ENCODE measurements at regions not wholly inside any gene's neighbourhood (a gene's known extent, or its start where the extent isn't known, plus 50 kb on each side); places are given as distances from the start of the nearest gene placed in this dataset.

DNA sequence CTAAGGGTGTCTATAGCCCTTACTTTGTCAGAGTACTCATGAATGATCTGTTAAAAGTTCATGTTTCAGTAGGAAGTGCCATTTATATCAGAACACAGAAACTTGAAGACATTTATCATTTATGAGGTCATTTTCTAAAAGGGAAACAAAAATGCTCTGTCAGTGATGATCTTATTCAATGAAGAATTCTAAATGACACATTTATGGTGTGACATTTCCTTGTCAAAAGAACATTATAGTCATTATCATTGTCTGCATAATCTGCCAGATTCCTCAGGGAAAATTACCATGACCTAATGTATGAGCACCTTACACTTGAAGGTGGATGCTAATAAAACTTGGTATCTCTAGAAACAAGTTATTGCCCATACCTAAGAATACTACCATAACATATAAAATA is 853.8 kb upstream of the SLITRK6 start:
- TF ChIP-seq, protein P1, sequence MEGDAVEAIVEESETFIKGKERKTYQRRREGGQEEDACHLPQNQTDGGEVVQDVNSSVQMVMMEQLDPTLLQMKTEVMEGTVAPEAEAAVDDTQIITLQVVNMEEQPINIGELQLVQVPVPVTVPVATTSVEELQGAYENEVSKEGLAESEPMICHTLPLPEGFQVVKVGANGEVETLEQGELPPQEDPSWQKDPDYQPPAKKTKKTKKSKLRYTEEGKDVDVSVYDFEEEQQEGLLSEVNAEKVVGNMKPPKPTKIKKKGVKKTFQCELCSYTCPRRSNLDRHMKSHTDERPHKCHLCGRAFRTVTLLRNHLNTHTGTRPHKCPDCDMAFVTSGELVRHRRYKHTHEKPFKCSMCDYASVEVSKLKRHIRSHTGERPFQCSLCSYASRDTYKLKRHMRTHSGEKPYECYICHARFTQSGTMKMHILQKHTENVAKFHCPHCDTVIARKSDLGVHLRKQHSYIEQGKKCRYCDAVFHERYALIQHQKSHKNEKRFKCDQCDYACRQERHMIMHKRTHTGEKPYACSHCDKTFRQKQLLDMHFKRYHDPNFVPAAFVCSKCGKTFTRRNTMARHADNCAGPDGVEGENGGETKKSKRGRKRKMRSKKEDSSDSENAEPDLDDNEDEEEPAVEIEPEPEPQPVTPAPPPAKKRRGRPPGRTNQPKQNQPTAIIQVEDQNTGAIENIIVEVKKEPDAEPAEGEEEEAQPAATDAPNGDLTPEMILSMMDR (IDR thresholded peaks at IDR 0.05; ENCODE audit: unreplicated experiment), result no peak
- Mint-ChIP-seq H3K27me3 (ENCODE audit: low read depth) (no peaks in the 10 kb centered on the region), H3K4me3 (no peak overlapping the region), H3K36me3 (no peaks in the 10 kb centered on the region), H3K4me1 (no peaks in the 10 kb centered on the region), H3K9me3 (peaks cover 12% of the 10 kb centered on the region), H3K27ac (no peak overlapping the region)
- no peak for DNase-seq (ENCODE audit: low spot score in 2 of 2, unreplicated experiment in 2 of 2)

DNA sequence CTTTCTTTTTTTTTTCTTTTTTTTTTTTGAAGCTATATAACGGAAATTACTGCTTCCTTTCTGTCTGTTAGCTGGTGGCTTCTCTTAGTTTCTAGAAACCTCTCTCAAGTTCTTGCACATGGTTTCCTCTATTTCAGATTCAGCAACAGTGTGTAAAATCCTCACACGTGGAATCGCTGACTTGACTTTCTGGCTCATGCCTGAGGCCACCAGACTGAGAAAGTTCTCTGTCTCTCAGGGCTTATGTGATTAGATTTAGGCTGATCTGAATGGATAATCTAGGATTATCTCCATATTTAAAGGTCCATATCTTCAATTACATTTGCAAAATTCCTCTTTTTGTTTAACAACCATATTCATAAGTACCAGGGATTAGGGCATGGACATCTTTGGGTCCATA is 856.3 kb upstream of the SLITRK6 start:
- Mint-ChIP-seq H3K4me3 (no peak overlapping the region), H3K4me1 (no peaks in the 10 kb centered on the region), H3K36me3 (no peaks in the 10 kb centered on the region), H3K27ac (no peak overlapping the region), H3K27me3 (ENCODE audit: low read depth) (no peaks in the 10 kb centered on the region), H3K9me3 (peaks cover 4% of the 10 kb centered on the region)
- no peak for DNase-seq (ENCODE audit: low spot score in 2 of 2, unreplicated experiment in 2 of 2)
- TF ChIP-seq, protein P1 (IDR thresholded peaks at IDR 0.05; ENCODE audit: unreplicated experiment), result no peak

DNA sequence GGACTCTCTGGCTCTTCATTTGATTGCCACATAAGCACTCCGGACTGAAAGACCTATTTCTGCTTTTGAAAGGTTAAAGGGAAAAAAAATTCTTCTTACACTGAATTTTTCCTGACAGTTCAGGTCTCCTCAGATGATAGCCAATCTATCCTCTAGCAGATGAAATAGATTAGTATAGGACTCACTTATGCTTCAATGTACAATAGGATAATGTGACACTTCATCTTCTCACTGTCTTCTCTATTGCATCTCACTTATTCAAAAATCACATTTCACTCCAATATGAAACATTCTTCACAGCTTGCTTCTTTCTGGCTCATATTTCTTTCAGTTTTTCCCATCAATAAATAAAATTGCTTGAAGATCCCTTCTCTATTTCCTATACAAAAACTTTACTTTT is 860.9 kb upstream of the SLITRK6 start:
- no peaks in the 10 kb centered on the region for H3K36me3 Mint-ChIP-seq
- H3K27me3 Mint-ChIP-seq (ENCODE audit: low read depth), result no peaks in the 10 kb centered on the region
- H3K4me3 Mint-ChIP-seq, result no peak overlapping the region
- TF ChIP-seq, protein P1 (IDR thresholded peaks at IDR 0.05; ENCODE audit: unreplicated experiment), result no peak
- no peaks in the 10 kb centered on the region for H3K4me1 Mint-ChIP-seq
- no peak for DNase-seq (ENCODE audit: low spot score in 2 of 2, unreplicated experiment in 2 of 2)
- no peak overlapping the region for H3K27ac Mint-ChIP-seq
- H3K9me3 Mint-ChIP-seq, result peaks cover 4% of the 10 kb centered on the region

DNA sequence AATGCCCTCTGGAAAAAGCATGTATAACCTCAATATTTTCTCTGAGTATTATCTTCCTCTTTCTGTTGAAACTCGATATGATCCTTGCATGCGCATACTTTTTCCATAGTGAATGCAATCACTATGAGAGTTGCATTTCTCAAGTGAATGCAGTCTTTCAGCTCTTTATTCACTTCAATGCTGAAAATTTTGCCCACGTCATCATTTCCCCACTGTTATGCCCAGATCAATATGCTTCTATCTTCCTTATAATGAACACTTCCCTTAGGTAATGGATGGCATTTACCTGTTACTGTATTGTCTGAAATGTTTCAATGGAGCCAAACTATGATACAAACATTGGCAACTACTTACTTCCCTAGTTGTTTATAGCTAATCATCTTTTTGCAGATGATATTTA is 866.6 kb upstream of the SLITRK6 start:
- H3K36me3 Mint-ChIP-seq, result no peaks in the 10 kb centered on the region
- no peaks in the 10 kb centered on the region for H3K9me3 Mint-ChIP-seq
- no peaks in the 10 kb centered on the region for H3K4me1 Mint-ChIP-seq
- H3K27ac Mint-ChIP-seq, result no peak overlapping the region
- TF ChIP-seq, protein P1 (IDR thresholded peaks at IDR 0.05; ENCODE audit: unreplicated experiment), result no peak
- no peaks in the 10 kb centered on the region for H3K27me3 Mint-ChIP-seq (ENCODE audit: low read depth)
- no peak overlapping the region for H3K4me3 Mint-ChIP-seq
- no peak for DNase-seq (ENCODE audit: low spot score in 2 of 2, unreplicated experiment in 2 of 2)

DNA sequence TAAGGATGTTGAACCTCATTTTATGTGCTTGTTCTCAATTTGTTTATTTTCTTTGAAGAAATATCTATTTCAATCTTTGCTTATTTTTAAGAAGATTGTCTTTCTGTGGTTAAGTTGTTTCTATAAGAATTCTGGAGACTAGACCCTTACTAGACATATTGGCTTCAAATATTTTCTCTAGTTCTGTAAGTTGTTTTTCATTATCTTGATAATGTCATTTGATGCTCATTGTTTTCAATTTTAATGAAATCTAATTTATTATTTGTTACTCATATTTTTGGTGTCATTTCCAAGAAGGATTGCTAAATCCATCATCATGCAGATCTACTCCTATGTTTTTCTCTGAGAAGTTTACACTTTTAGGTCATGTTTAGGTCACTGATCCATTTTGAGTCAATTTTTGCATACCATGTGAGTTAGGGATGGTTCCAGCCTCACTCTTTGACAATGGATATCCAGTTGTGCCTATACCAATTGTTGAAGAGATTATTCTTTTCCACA is 874.8 kb upstream of the SLITRK6 start:
- no peaks in the 10 kb centered on the region for H3K9me3 Mint-ChIP-seq
- no peak overlapping the region for H3K27ac Mint-ChIP-seq
- no peaks in the 10 kb centered on the region for H3K27me3 Mint-ChIP-seq (ENCODE audit: low read depth)
- TF ChIP-seq, protein P1 (IDR thresholded peaks at IDR 0.05; ENCODE audit: unreplicated experiment), result no peak
- no peak overlapping the region for H3K4me3 Mint-ChIP-seq
- DNase-seq (ENCODE audit: low spot score in 2 of 2, unreplicated experiment in 2 of 2), result no peak
- H3K36me3 Mint-ChIP-seq, result no peaks in the 10 kb centered on the region
- no peaks in the 10 kb centered on the region for H3K4me1 Mint-ChIP-seq

DNA sequence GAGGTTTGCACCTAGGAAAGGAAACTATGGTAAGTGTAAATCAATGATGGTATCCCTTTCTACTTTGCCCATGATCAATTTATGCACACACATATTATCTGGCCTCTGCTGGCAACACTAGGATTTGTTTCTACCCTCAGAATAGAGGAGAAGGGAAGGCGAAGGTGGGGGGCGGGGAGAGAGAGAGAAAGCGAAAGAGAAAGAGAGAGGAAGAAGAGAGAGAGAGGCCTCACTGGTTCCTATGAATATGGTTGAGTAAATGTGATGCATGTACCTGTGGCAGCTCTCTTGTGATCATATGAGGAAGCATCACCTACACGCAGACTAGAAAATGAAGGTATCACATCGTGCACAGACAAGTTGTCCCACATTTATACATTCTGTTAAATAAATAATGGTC is 882.0 kb upstream of the SLITRK6 start:
- TF ChIP-seq, protein P1 (IDR thresholded peaks at IDR 0.05; ENCODE audit: unreplicated experiment), result no peak
- Mint-ChIP-seq H3K9me3 (peaks cover 3% of the 10 kb centered on the region), H3K36me3 (no peaks in the 10 kb centered on the region), H3K27me3 (ENCODE audit: low read depth) (no peaks in the 10 kb centered on the region), H3K4me1 (no peaks in the 10 kb centered on the region), H3K27ac (no peak overlapping the region), H3K4me3 (no peak overlapping the region)
- DNase-seq (ENCODE audit: low spot score in 2 of 2, unreplicated experiment in 2 of 2), result no peak

Measured in mesothelial cell of epicardium (in vitro differentiated cells).